Left lung (tissue), 4 donors: ENCODE measurements at regions not wholly inside any gene's neighbourhood (a gene's known extent, or its start where the extent isn't known, plus 50 kb on each side); places are given as distances from the start of the nearest gene placed in this dataset.

ENCODE experiments used
- ATAC-seq: fragments of 200-7000 bp; cut with Tn5 transposase; one replicate; pipeline ENCODE4 v1.9.1; 2020; ENCODE audit warnings: moderate library complexity
- DNase-seq, 4 donors: peaks; one replicate each; pipeline ENCODE4 v3.0.0-alpha.2; 2013 to 2020
- H3K27ac ChIP-seq, 2 donors: fragments of 200-600 bp; sonication (generic) in 1 of 2; one replicate each; pipeline versions ENCODE4 v1.5.0 to v1.8.0; 2020 to 2021
- H3K27me3 ChIP-seq, 2 donors: fragments of 200-600 bp; sonication (generic) in 1 of 2; one replicate each; pipeline versions ENCODE4 v1.5.0 to v1.8.0; 2020 to 2021
- H3K36me3 ChIP-seq, 2 donors: fragments of 200-600 bp; sonication (generic) in 1 of 2; one replicate each; pipeline versions ENCODE4 v1.5.0 to v1.8.0; 2020 to 2021
- H3K4me1 ChIP-seq, 2 donors: fragments of 200-600 bp; one replicate each; pipeline ENCODE4 v1.8.0; 2021
- H3K4me3 ChIP-seq, 2 donors: fragments of 200-600 bp; sonication (generic) in 1 of 2; one replicate each; pipeline versions ENCODE4 v1.5.0 to v1.8.0; 2020 to 2021; ENCODE audit warnings: mild to moderate bottlenecking in 1 of 2
- H3K9me3 ChIP-seq, 2 donors: fragments of 200-600 bp; sonication (generic) in 1 of 2; one replicate each; pipeline versions ENCODE4 v1.5.0 to v1.8.0; 2020 to 2021
- intact Hi-C, 2 donors: fragments of 100-400 bp; cut with DNase I; formaldehyde crosslinking; loops; one replicate each; pipeline versions ENCODE4 v1.11.2 to v1.14.2; 2022
- TF ChIP-seq, protein P1 (sequence below), 2 donors: fragments of 200-600 bp; sonication (generic) in 1 of 2; IDR thresholded peaks; one replicate each; pipeline versions ENCODE4 v1.5.0 to v1.8.0; 2021; ENCODE audit warnings: antibody characterized with exemption in 2 of 2
- donor health status: DM: no; HTN: yes; CAD: no.
- donor health status: DM: no; HTN: no; CAD: no.

DNA sequence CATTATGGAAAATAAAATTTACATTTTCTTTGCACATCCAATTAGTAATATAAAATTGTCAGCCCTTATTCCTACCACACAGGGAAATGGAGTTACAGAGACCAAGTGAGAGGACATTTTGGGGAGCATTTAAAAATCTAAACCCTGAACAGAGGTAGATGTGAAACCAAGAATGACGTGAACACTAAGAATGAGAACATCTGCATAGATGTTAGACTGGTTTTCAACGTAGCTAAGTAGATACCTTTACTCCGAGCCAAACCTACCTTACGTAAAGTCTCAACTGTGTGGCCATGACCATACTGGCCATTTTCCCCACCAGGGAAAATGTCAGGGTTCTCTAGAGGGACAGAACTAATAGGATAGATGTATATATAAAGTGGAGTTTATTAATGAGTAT is 51.4 kb upstream of the THBS1 start:
- no peak overlapping the region for H3K4me3 ChIP-seq
- ATAC-seq (no peak), DNase-seq (no peak)
- H3K36me3 ChIP-seq, result no peaks in the 10 kb centered on the region
- TF ChIP-seq, protein P1, sequence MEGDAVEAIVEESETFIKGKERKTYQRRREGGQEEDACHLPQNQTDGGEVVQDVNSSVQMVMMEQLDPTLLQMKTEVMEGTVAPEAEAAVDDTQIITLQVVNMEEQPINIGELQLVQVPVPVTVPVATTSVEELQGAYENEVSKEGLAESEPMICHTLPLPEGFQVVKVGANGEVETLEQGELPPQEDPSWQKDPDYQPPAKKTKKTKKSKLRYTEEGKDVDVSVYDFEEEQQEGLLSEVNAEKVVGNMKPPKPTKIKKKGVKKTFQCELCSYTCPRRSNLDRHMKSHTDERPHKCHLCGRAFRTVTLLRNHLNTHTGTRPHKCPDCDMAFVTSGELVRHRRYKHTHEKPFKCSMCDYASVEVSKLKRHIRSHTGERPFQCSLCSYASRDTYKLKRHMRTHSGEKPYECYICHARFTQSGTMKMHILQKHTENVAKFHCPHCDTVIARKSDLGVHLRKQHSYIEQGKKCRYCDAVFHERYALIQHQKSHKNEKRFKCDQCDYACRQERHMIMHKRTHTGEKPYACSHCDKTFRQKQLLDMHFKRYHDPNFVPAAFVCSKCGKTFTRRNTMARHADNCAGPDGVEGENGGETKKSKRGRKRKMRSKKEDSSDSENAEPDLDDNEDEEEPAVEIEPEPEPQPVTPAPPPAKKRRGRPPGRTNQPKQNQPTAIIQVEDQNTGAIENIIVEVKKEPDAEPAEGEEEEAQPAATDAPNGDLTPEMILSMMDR (IDR thresholded peaks at IDR 0.05), result no peak
- no peaks in the 10 kb centered on the region for H3K27me3 ChIP-seq
- H3K27ac ChIP-seq, result no peak overlapping the region
- H3K9me3 ChIP-seq, result no peaks in the 10 kb centered on the region
- intact Hi-C loops, result no loop called here
- H3K4me1 ChIP-seq, result no peaks in the 10 kb centered on the region

GRCh38 chr15:39530480-39531342 is 50.2 kb upstream of the THBS1 start:
- no peak for ATAC-seq
- peak in 2 of 4 donors; percentile 34 to 35 for DNase-seq
- intact Hi-C loops, result no loop called here
- H3K27ac ChIP-seq, result no peak overlapping the region
- H3K4me1 ChIP-seq, result no peaks in the 10 kb centered on the region
- no peaks in the 10 kb centered on the region for H3K9me3 ChIP-seq
- H3K36me3 ChIP-seq, result no peaks in the 10 kb centered on the region
- no peak overlapping the region for H3K4me3 ChIP-seq
- no peaks in the 10 kb centered on the region for H3K27me3 ChIP-seq
- TF ChIP-seq, protein P1 (IDR thresholded peaks at IDR 0.05), result no peak
